GM18519 (cell line): ENCODE measurements at regions not wholly inside any gene's neighbourhood (a gene's known extent, or its start where the extent isn't known, plus 50 kb on each side); places are given as distances from the start of the nearest gene placed in this dataset.
"Not testable (repeated sequence)": the region's sequence is repeated elsewhere in the genome, so short reads cannot be mapped to it uniquely, and the experiment has no call there.

ENCODE experiments used
- ATAC-seq: cut with Tn5 transposase; IDR thresholded peaks from one replicate; pipeline ENCODE4 v1.9.1; 2021; ENCODE audit warnings: mild to moderate bottlenecking, moderate library complexity; ENCODE audit not compliant: unreplicated experiment, low FRiP score

GRCh38 chr10:29217292-29217738 is 71.6 kb upstream of the LYZL1 start:
- ATAC-seq: no peak

GRCh38 chr10:29223326-29223725 is 65.5 kb upstream of the LYZL1 start:
- ATAC-seq: no peak

- ATAC-seq: no peak
Observed at GRCh38 chr10:29224631-29225030, 64.2 kb upstream of the LYZL1 start.

- no peak for ATAC-seq
Observed at GRCh38 chr10:29227201-29227600, 61.7 kb upstream of the LYZL1 start.

- no peak for ATAC-seq
Observed at GRCh38 chr10:29228562-29228961, 60.3 kb upstream of the LYZL1 start.

GRCh38 chr10:29229258-29229705 is 59.6 kb upstream of the LYZL1 start:
- no peak for ATAC-seq

GRCh38 chr10:29236910-29237309 is 52.0 kb upstream of the LYZL1 start:
- not testable (repeated sequence) for ATAC-seq

GRCh38 chr10:29237786-29238185 is 51.1 kb upstream of the LYZL1 start:
- no peak for ATAC-seq

GRCh38 chr10:29238523-29239135 is 50.2 kb upstream of the LYZL1 start:
- no peak for ATAC-seq
